HK-2 (cell line): ENCODE measurements at regions not wholly inside any gene's neighbourhood (a gene's known extent, or its start where the extent isn't known, plus 50 kb on each side); places are given as distances from the start of the nearest gene placed in this dataset.

Source experiments
- DNase-seq: peaks from one replicate; pipeline ENCODE4 v3.0.0-alpha.2; 2018; ENCODE audit not compliant: unreplicated experiment

GRCh38 chr12:126761420-126761819 lies 1505.5 kb upstream of the TMEM132C start:
- no peak for DNase-seq

DNA sequence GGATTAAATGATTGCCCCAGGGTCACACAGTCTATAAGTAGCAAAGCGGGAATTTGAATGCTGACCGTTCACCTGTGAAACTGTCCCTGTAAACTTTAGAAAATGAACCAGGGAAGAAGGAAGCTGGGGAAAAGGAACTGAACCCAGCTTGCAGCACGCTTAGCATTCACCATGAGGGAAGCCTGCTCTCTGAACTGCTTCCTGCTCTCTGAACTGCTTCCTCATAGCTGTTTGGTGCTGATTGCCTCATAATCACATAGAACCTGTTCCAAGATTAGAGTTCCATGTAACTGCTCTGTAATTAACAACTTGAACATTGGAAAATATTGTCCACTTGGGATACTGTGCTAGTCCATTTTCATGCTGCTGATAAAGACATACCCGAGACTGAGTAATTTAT lies 1504.8 kb upstream of the TMEM132C start:
- no peak for DNase-seq

DNA sequence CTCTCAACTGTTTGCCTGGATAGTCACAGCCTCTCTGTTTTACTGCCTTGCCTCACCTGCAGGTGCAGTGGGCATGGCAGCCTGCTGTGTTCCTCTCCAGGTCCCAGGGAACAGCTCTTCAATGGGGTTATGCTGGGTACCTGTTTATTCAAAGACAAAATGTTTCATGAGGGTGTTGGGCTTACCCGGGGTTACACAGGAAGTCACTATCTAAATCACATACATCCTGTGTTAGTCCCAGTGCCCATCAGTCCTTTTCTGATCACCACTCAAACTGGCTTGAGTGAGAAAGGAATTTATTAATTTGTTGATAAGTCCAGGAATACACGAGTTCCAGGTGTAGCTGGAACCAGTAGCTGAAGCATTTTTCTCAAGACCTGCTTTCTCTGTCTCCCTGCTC lies 1503.6 kb upstream of the TMEM132C start:
- DNase-seq: no peak

DNA sequence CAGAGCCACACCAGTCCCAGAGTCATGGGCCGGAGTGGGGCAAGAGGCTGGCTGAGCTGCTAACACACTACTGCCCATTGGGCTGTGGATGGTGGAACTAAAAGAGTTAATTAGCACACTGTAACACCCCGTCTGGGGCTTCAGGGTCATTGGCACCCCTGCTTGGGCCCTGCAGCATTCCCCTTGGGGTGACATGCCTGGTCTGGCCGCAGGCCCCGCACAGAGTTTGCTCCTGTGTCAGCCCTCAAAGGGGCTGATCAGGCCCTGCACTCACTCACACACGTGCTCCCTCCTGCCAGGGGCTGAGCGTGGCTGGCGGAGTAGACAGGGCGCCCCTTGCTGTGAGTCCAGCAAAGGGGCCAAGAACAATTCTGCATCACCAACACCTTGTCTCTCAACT lies 1499.6 kb upstream of the TMEM132C start:
- DNase-seq: no peak

- DNase-seq: no peak
These were observed 1498.5 kb upstream of the TMEM132C start for GRCh38 chr12:126768517-126768916.

DNA sequence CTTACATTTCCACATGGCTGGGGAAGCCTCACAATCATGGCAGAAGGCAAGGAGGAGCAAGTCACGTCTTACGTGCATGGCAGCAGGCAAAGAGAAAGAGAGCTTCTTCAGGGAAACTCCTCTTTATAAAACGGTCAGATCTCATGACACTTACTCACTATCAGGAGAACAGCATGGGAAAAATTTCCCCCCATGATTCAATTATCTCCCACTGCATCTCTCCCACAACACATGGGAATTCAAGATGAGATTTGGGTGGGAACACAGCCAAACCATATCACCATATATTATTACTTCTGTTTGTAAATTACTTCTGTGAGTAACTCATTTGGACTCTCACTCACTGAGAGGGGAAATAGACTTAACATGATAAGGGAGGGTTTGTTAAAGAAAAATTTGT lies 1496.8 kb upstream of the TMEM132C start:
- DNase-seq: no peak

DNA sequence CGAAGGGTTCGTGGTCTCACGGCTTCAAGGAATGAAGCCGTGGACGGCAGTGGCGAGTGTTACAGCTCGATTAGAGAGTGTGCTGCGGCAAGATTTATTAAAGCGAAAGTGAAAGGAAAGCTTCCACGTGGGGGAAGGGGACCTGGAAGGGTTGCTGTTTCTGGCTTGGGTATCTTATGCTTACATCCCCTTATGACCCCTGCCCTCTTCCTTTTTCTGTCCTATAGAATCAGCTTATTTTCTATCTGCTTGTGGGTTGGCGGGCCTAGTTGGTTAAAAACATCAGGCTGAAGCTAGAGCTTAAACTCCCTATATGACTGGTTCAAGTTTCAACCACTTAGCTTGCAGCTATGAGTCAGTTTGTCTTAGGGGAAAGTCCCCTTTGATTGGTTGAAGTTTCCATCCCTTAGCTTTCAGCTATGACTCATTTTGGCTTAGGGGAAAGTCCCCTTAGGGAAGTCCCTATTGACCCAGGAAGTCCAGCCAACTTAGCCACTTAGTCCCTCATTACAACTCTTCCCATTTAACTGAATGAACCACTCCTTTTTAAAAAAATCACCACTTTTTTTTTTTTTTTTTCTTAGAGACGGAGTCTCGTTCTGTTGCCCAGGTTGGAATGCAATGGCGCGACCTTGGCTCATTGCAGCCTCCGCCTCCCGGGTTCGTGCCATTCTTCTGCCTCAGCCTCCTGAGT lies 1494.7 kb upstream of the TMEM132C start:
- DNase-seq: peak; percentile 48

- DNase-seq: no peak
These were observed 1494.0 kb upstream of the TMEM132C start for GRCh38 chr12:126773012-126773411.

GRCh38 chr12:126773491-126773890 lies 1493.5 kb upstream of the TMEM132C start:
- no peak for DNase-seq

- no peak for DNase-seq
These were observed 1490.8 kb upstream of the TMEM132C start for GRCh38 chr12:126776026-126776655.

DNA sequence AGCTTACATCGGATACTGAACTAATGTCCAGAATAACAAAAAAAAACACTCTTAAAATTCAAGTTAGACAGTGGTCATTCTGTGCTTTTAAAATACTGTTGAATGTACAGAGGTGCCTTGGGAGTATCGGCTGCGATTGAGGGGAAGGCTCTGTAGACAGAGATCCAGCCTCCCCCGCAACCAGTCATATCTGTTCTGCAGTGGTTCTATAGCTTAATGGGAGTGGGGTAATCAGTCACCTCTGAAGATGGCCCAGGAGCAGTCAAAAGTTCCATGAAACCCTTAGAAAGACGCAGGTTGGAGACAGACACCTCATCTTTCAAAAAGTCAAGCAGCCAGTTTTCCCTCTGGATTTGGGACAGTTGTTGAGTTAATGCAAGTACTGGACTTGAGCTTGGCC lies 1486.6 kb upstream of the TMEM132C start:
- DNase-seq: no peak

DNA sequence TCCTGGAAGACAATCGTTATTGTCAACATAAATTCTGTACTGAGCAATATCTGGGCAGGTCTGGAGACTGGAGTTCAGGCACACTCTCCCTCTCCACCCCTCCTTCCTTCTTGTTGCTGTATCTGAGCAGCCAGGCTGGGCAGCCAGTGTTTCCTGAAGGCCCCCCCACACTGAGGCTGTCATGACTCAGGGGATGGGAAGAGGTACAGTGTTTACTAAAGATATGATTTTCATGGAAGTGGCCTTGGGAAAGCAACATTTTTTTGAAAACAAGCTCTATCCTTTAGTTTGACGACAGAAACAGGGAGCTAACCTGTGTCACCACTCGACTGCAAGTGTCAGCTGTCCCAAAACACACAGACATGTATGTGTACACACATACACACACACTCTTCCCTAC lies 1485.4 kb upstream of the TMEM132C start:
- DNase-seq: no peak

DNA sequence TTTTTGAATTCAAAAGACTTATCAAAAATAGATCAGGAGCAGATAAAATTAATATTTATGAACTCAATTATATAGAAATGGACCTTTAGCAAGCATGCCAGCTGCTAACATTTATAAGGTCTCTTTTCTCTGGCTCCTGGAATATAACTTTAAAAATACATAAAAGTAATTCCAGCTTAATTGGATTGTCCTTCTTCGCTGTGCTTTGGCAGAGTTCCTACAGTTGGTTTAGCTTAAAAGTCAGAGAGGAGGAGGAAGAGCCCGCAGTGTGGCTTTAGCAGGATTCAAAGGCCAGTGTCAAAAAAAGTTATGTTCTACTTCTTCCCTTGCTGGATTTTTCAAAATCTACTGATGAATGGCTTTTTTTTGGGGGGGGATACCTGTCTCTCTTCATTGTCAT lies 1484.9 kb upstream of the TMEM132C start:
- no peak for DNase-seq

DNA sequence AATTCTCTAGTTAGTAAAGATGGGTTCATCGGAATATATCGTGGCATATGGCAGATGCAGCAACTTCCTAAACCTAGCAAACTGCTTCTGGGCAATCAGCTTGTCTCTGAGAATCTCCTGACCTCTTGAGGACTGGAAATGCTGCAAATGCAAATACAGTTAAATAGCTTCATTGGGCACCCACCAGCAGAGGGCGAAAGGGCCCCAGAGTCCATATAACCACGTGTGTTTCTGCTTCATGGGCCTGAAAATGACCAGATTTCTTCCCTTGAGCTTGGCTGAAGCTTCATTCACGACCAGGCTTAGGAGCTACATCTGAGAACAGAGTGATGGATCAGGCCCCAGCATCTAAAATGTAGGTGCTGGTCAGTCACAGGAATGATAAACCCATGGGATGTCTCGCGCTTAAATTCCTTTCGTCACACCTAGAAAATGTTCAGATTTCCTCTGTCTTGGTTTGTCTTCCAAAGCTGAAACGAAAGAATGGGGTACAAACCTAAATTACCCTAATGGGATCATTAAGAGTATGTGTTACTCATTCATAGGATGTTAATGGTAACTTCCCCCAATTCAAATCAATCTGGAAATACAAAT lies 1482.5 kb upstream of the TMEM132C start:
- peak; percentile 51 for DNase-seq

DNA sequence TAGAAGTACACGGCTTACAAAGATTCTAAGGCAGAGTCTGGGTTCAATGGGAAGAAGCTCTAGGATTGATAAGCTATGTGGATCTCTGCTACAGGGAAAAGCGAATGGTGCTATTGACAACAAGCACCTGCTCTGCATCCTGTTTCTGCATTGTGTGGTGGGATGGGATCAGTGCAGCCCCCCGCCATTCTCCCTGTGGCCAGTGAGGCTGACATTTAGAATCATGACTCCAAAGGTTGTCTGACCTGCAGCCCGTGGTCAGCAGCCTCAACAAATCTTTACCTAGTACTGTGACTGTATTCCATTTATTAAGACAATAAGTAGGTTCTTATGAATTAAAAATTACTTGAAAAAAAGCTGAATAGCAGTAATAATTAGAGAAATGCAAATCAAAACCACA lies 1477.0 kb upstream of the TMEM132C start:
- no peak for DNase-seq

- DNase-seq: no peak
These were observed 1475.8 kb upstream of the TMEM132C start for GRCh38 chr12:126791122-126791521.

GRCh38 chr12:126792411-126792810 lies 1474.6 kb upstream of the TMEM132C start:
- no peak for DNase-seq

GRCh38 chr12:126797525-126797924 lies 1469.4 kb upstream of the TMEM132C start:
- DNase-seq: no peak

DNA sequence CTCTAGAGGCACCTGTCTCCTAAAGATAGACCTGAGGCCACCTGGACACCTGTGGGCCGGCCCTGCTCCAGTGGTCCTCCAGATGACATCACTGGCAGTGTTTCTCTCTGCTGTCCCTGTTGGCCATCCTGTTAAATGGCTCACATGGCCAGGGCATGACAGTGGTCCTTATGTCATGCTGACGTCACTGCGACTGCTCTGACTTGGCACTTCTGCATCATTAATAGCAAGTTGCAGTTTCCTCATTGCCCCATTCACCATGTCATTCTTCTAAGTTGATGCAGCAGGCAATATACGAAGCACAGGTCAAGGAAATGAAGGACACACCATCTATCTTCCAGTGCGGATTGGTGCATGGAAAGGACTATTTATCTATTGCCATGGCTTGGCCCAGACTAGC lies 1468.5 kb upstream of the TMEM132C start:
- DNase-seq: no peak

DNA sequence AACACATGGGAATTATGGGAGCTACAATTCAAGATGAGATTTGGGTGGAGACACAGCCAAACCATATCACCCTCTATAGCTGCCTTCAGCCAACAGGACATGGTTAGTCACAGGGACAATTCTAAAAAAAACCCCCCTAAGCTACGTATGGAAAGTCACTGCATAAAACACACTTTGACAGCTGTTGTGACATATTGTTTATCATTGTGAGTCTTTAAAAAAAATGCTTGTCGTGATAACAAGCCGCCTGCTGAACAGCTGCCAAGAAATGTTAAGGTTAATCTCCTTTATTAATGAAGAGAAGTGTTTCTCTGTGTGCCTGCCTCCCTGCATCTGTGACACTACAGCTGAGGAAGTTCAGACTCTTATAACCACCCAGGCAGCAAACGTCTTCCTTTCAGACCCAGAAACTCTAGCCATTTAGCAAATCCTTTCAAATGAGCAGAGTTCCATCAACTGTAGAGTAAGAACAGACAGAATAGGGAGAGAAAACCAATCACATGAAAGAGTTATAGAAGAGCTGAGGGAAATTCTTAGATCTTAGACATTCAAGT lies 1459.6 kb upstream of the TMEM132C start:
- DNase-seq: no peak

DNA sequence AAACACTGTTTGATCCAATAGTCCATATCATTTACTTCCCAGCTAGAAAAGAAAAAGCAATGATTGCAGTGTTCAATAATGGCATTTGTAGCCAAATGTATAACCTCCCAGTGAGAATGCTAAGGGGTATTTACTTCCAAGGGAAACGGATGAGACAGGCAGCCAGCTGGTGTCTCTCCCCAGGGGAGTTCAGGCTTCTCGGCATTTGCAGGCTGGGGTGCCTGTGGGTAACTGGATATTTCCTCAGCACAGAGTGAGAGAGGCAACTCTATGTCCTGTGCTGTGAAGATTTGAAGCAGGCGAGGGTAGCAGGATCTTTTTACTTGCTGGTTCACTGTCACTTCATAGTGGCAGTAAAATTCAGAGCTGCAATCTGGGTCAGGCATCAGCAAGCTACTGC lies 1455.6 kb upstream of the TMEM132C start:
- no peak for DNase-seq

DNA sequence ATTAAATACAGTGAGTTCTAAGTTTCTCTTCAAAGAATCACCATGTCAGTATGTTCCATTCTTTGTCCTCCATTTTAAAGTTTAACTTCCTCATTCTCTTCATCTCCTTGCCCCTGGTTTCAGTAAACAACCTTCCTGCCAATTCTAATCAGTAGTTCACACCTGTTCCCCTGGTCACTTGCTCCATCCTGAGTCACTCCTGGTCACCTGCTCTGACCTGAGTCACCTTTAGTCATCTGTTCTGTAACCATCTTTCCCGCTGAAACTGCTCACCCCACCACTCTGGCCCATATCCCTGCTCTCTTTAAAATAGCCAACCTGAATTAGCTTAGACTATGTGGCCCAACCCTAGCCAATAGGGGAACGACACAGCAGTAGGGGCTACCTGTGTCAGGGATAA lies 1447.4 kb upstream of the TMEM132C start:
- no peak for DNase-seq
